ENCODE measurements at regions not wholly inside any gene's neighbourhood (a gene's known extent, or its start where the extent isn't known, plus 50 kb on each side); places are given as distances from the start of the nearest gene placed in this dataset.

GRCh38 chr20:4341804-4342485, 92.9 kb upstream of the ADRA1D start:
- no peak for TF ChIP-seq CTCF (conservative IDR thresholded peaks at IDR 0.05; ENCODE audit: control insufficient read depth, insufficient read depth, low read depth, low read length)
- peak; percentile 51 for DNase-seq (ENCODE audit: low read depth)
- no peak overlapping the region for H3K4me3 ChIP-seq (ENCODE audit: control insufficient read depth, low read depth, low read length)

DNA sequence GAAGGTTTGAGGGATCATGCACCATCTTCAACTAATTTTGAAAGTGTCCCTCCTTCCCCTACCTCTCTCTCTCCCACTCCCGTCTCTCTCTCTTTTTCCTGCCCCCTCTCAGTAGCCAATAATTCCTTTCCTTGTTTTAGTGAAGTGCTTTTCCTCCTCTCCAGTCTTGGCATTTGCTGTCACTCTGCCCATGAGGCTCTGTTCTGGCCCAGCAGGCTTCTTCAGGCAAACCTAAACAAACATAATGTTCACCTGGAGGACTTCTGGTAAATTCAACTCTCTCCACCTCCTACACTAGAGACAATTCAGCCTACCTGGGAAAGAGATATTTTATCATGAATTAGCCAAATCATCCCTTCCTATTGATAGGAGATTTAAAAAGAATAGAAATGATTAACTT, 86.6 kb upstream of the ADRA1D start:
- no peak for TF ChIP-seq CTCF (conservative IDR thresholded peaks at IDR 0.05; ENCODE audit: control insufficient read depth, insufficient read depth, low read depth, low read length)
- no peak overlapping the region for H3K4me3 ChIP-seq (ENCODE audit: control insufficient read depth, low read depth, low read length)
- DNase-seq (ENCODE audit: low read depth), result no peak

DNA sequence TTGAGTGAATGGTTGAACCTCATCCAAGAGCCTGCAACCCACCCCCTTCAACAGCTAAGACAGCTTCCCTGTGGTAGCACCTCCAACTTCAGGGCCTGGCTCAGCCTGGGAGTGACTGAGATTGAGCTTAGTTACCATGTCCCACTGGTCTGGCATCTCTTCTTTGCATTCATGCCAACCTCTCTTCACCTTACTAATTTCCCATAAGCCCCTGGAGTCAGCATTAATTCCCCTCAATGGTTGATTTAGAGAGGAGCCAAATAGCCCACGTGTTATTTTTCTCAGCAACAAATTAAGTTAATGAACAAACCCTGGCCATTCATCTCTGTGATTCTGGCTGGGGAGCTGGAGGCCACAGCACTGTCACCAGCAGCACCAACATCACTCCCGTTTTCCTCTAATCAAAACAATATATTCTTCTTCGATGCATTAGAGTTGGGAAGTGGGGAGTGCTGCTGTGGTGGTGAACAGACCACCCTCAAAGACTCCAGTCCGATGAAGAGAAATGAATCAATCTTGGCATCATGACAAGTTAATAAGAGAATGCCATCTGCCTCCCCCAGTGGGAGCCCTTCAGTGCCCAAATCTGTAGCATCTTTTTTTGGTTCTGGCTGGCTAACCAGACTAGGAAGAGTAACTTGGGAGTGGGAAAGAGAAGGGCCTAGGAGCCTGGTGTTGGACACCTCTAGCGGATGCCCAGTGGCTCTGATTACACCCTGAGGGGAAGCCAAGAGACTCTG, 83.2 kb upstream of the ADRA1D start:
- no peak for TF ChIP-seq CTCF (conservative IDR thresholded peaks at IDR 0.05; ENCODE audit: control insufficient read depth, insufficient read depth, low read depth, low read length)
- no peak for DNase-seq (ENCODE audit: low read depth)
- H3K4me3 ChIP-seq (ENCODE audit: control insufficient read depth, low read depth, low read length), result no peak overlapping the region

GRCh38 chr20:4330011-4330410, 80.9 kb upstream of the ADRA1D start:
- no peak for TF ChIP-seq CTCF (conservative IDR thresholded peaks at IDR 0.05; ENCODE audit: control insufficient read depth, insufficient read depth, low read depth, low read length)
- no peak overlapping the region for H3K4me3 ChIP-seq (ENCODE audit: control insufficient read depth, low read depth, low read length)
- DNase-seq (ENCODE audit: low read depth), result no peak

- DNase-seq (ENCODE audit: low read depth), result no peak
- no peak for TF ChIP-seq CTCF (conservative IDR thresholded peaks at IDR 0.05; ENCODE audit: control insufficient read depth, insufficient read depth, low read depth, low read length)
These were observed 80.1 kb upstream of the ADRA1D start for GRCh38 chr20:4329232-4329631.

GRCh38 chr20:4328541-4328940, 79.5 kb upstream of the ADRA1D start:
- no peak for DNase-seq (ENCODE audit: low read depth)
- no peak overlapping the region for H3K4me3 ChIP-seq (ENCODE audit: control insufficient read depth, low read depth, low read length)
- TF ChIP-seq CTCF (conservative IDR thresholded peaks at IDR 0.05; ENCODE audit: control insufficient read depth, insufficient read depth, low read depth, low read length), result no peak

More at GRCh38 chr20:4329232-4329631, 80.1 kb upstream of the ADRA1D start:
- no peak overlapping the region for H3K4me3 ChIP-seq (ENCODE audit: control insufficient read depth, low read depth, low read length)
